Activated T-cell treated with anti-CD3 and anti-CD28 coated beads, Interleukin-2, amount 50 U/mL, for 72 hours (primary cell): ENCODE measurements at regions not wholly inside any gene's neighbourhood (a gene's known extent, or its start where the extent isn't known, plus 50 kb on each side); places are given as distances from the start of the nearest gene placed in this dataset.
"Not testable (repeated sequence)": the region's sequence is repeated elsewhere in the genome, so short reads cannot be mapped to it uniquely, and the experiment has no call there.

Experiments
- ATAC-seq, 2 donors: fragments of 150-1000 bp; cut with Tn5 transposase; replicated peaks in 1 of 2; 2 replicates each; pipeline ENCODE4 v1.10.0; 2021; ENCODE audit warnings: moderate library complexity in 2 of 2, mild to moderate bottlenecking in 1 of 2
- DNase-seq, 2 donors: peaks; one replicate each; pipeline ENCODE4 v3.0.0; 2021 to 2022; ENCODE audit warnings: mixed read lengths in 1 of 2
- H3K27ac Mint-ChIP-seq: one replicate; pipeline ENCODE4 v1.8.0; 2022; ENCODE audit warnings: mild to moderate bottlenecking, moderate library complexity, mixed read lengths
- H3K27me3 Mint-ChIP-seq: one replicate; pipeline ENCODE4 v1.8.0; 2022; ENCODE audit warnings: low read depth, mixed read lengths
- H3K36me3 Mint-ChIP-seq, 2 donors: one replicate each; pipeline ENCODE4 v1.8.0; 2022; ENCODE audit warnings: mixed read lengths in 2 of 2, mild to moderate bottlenecking in 1 of 2; ENCODE audit not compliant: insufficient read depth in 2 of 2
- H3K4me1 Mint-ChIP-seq: one replicate; pipeline ENCODE4 v1.8.0; 2022; ENCODE audit warnings: low read depth, mixed read lengths
- H3K4me3 Mint-ChIP-seq, 2 donors: one replicate each; pipeline ENCODE4 v1.8.0; 2022; ENCODE audit warnings: mild to moderate bottlenecking in 2 of 2, mixed read lengths in 2 of 2, moderate library complexity in 2 of 2
- H3K9me3 Mint-ChIP-seq, 2 donors: one replicate each; pipeline ENCODE4 v1.8.0; 2022; ENCODE audit warnings: mixed read lengths in 2 of 2

- DNase-seq = no peak
- H3K36me3 Mint-ChIP-seq = no peaks in the 10 kb centered on the region
- ATAC-seq = no peak
- no peaks in the 10 kb centered on the region for H3K27me3 Mint-ChIP-seq
- H3K4me1 Mint-ChIP-seq = no peaks in the 10 kb centered on the region
- no peak overlapping the region for H3K27ac Mint-ChIP-seq
- H3K9me3 Mint-ChIP-seq = peaks cover 8 to 9% of the 10 kb centered on the region in 2 donors
- no peak overlapping the region for H3K4me3 Mint-ChIP-seq
Measured at GRCh38 chr18:27549335-27550039, 364.4 kb upstream of the CHST9 start.

GRCh38 chr18:27546991-27547390, 361.9 kb upstream of the CHST9 start:
- Mint-ChIP-seq H3K4me1 (no peaks in the 10 kb centered on the region), H3K36me3 (no peaks in the 10 kb centered on the region), H3K27ac (no peak overlapping the region), H3K9me3 (peaks cover 6 to 7% of the 10 kb centered on the region in 2 donors), H3K4me3 (no peak overlapping the region), H3K27me3 (no peaks in the 10 kb centered on the region)
- no peak for DNase-seq
- ATAC-seq = no peak

DNA sequence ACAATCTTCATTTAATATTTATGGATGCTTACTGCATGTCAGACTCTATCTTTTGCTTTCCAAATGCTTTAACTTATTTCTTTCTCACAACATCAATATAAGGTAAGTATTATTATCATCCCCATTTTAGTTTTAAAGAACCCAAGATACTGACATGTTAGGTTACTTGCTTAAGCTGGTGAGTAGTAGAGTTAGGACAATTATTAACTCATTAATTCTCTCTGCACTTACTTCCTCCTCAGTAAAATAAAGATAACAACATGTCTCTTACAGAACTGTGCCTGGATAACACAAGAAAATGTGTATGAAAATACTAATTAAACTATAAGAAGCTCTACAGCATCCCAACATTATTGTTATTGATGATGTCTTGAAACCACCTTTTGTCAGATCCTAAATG, 359.1 kb upstream of the CHST9 start:
- no peak overlapping the region for H3K4me3 Mint-ChIP-seq
- peaks cover 5 to 6% of the 10 kb centered on the region in 2 donors for H3K9me3 Mint-ChIP-seq
- no peaks in the 10 kb centered on the region for H3K36me3 Mint-ChIP-seq
- no peaks in the 10 kb centered on the region for H3K4me1 Mint-ChIP-seq
- H3K27ac Mint-ChIP-seq = no peak overlapping the region
- no peaks in the 10 kb centered on the region for H3K27me3 Mint-ChIP-seq
- DNase-seq (no peak), ATAC-seq (no peak)

- Mint-ChIP-seq H3K36me3 (no peaks in the 10 kb centered on the region), H3K4me3 (no peak overlapping the region), H3K4me1 (no peaks in the 10 kb centered on the region), H3K27ac (no peak overlapping the region), H3K9me3 (peaks cover 5 to 10% of the 10 kb centered on the region in 2 donors), H3K27me3 (no peaks in the 10 kb centered on the region)
- ATAC-seq = no peak
- DNase-seq = no peak
Measured at GRCh38 chr18:27541293-27541692, 356.2 kb upstream of the CHST9 start.

DNA sequence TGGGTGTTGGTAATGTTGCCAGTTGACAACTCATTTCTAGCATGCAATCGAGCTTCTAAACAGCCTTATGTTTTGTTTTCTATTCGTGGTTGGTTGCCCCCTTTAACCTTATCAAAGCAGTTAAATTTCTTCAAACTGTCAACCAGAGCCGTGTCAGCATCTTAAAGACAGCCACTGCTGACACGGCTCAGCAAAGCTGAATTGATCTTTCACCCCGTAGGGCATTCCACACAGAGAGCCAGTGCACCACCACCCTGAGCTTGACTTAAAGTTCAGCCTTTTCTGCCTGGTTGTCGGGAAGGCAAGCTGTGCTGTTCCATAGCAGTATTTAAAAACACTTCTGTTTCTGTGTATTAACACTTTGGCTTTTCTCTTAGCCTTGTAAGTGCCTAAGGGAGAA, 355.0 kb upstream of the CHST9 start:
- H3K27me3 Mint-ChIP-seq = no peaks in the 10 kb centered on the region
- H3K9me3 Mint-ChIP-seq = peaks cover 3 to 10% of the 10 kb centered on the region in 2 donors
- DNase-seq = no peak
- no peak overlapping the region for H3K27ac Mint-ChIP-seq
- H3K4me3 Mint-ChIP-seq = no peak overlapping the region
- H3K4me1 Mint-ChIP-seq = no peaks in the 10 kb centered on the region
- ATAC-seq = no peak
- no peaks in the 10 kb centered on the region for H3K36me3 Mint-ChIP-seq

DNA sequence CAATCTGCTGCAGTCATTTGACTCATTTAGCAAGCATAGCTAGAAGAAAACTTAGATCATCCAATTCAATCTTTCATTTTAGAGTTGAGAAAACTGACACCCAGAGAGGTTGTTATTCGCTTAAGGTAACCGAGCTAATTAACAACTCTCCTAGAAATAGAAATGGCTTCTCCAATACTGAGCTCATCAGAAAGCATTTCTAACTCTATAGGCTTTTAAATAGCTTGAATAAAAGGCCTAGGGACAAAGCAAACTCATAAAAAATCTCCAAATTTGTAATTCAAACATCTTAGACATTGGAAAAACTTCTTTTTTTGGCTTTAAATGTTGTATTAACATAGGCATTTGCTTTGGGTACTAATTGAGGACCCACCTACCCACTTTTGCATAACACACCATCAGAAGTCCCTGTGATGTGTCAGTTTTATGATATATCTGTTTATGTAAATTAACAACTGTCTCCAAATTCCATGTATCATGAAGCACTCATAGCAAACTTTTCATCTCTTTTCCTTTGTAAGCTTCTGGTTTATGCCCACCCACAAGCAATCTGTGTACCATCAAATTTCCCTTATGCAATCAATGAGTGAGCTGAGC, 343.9 kb upstream of the CHST9 start:
- H3K27me3 Mint-ChIP-seq = no peaks in the 10 kb centered on the region
- peaks cover 6 to 7% of the 10 kb centered on the region in 2 donors for H3K9me3 Mint-ChIP-seq
- DNase-seq (no peak), ATAC-seq (no peak)
- no peaks in the 10 kb centered on the region for H3K36me3 Mint-ChIP-seq
- no peak overlapping the region for H3K27ac Mint-ChIP-seq
- no peak overlapping the region for H3K4me3 Mint-ChIP-seq
- H3K4me1 Mint-ChIP-seq = no peaks in the 10 kb centered on the region

DNA sequence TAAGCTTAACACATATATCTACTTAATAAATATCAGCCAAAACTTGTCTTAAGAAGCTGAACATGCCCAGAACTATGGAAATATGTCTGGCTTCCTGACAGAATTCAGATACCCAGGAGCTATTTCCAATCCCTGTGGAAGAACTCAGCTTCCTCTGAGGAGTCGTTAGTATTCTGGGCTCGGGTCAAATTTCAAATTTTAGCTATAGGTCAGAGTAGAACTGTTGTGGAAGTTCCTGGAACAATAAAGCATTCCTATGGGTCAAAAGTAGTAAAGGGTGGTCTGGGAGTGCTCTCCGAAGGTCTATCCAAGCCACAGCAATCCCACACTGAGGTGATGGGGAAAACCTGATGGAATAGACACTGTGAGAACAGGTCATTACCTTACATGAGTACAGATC, 342.7 kb upstream of the CHST9 start:
- DNase-seq (no peak), ATAC-seq (no peak)
- Mint-ChIP-seq H3K4me3 (no peak overlapping the region), H3K36me3 (no peaks in the 10 kb centered on the region), H3K4me1 (no peaks in the 10 kb centered on the region), H3K9me3 (peaks cover 4 to 7% of the 10 kb centered on the region in 2 donors), H3K27me3 (no peaks in the 10 kb centered on the region), H3K27ac (no peak overlapping the region)

DNA sequence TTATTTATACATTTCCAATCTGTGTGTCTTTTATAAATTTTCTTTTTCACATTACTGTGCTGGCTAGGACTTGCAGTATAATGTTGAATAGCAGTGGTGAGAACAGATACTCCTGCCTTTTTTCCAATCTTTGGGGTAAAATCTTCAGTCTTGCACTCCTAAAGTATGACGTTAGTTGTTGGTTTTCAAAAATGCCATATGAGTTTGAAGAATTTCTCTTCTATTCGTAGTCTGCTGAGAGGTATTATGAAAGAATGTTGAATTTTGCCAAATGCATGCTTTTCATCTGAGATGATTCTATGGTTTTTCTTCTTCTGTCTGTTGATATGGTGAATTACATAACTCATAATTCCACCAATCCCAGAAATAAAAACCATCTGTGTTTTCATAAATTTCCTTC, 335.3 kb upstream of the CHST9 start:
- Mint-ChIP-seq H3K4me1 (no peaks in the 10 kb centered on the region), H3K4me3 (no peak overlapping the region), H3K27me3 (no peaks in the 10 kb centered on the region), H3K9me3 (peaks cover 2 to 6% of the 10 kb centered on the region in 2 donors), H3K27ac (no peak overlapping the region), H3K36me3 (no peaks in the 10 kb centered on the region)
- no peak for ATAC-seq
- DNase-seq = no peak

- not testable (repeated sequence) for H3K27me3 Mint-ChIP-seq, H3K36me3 Mint-ChIP-seq, ATAC-seq, H3K4me1 Mint-ChIP-seq, H3K27ac Mint-ChIP-seq, DNase-seq, H3K4me3 Mint-ChIP-seq
- H3K9me3 Mint-ChIP-seq = peaks cover 7 to 10% of the 10 kb centered on the region in 2 donors
Measured at GRCh38 chr18:27510036-27510633, 325.0 kb upstream of the CHST9 start.

GRCh38 chr18:27501671-27502070, 316.6 kb upstream of the CHST9 start:
- no peaks in the 10 kb centered on the region for H3K27me3 Mint-ChIP-seq
- H3K4me1 Mint-ChIP-seq = no peaks in the 10 kb centered on the region
- ATAC-seq = no peak
- no peaks in the 10 kb centered on the region for H3K36me3 Mint-ChIP-seq
- H3K4me3 Mint-ChIP-seq = no peak overlapping the region
- peaks cover 11 to 16% of the 10 kb centered on the region in 2 donors for H3K9me3 Mint-ChIP-seq
- no peak overlapping the region for H3K27ac Mint-ChIP-seq
- no peak for DNase-seq

DNA sequence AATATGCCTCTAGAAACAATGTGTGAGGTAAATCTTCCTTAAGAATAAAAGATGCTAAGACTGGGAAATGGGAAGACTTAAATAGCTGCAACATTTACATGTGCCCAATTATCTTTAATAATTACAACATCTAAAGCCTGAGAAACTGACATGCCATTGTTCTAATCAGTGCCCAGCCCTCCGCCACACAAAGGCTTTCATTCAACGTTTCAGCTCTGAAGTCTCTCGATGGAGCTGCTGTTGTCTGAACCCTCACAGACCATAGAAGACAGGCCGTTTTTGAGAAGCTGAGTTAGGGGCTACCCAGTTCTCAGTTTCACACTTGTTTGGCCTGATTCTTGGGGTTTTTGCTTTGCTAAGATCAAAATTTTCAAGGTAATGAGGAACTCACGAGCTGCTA, 315.4 kb upstream of the CHST9 start:
- no peak for DNase-seq
- H3K27me3 Mint-ChIP-seq = no peaks in the 10 kb centered on the region
- no peak for ATAC-seq
- H3K4me1 Mint-ChIP-seq = no peaks in the 10 kb centered on the region
- H3K36me3 Mint-ChIP-seq = no peaks in the 10 kb centered on the region
- no peak overlapping the region for H3K27ac Mint-ChIP-seq
- peaks cover 9 to 10% of the 10 kb centered on the region in 2 donors for H3K9me3 Mint-ChIP-seq
- H3K4me3 Mint-ChIP-seq = no peak overlapping the region

- Mint-ChIP-seq H3K27me3 (no peaks in the 10 kb centered on the region), H3K9me3 (peaks cover 3 to 7% of the 10 kb centered on the region in 2 donors), H3K4me1 (no peaks in the 10 kb centered on the region), H3K27ac (no peak overlapping the region), H3K4me3 (no peak overlapping the region), H3K36me3 (no peaks in the 10 kb centered on the region)
- no peak for ATAC-seq
- DNase-seq = no peak
Measured at GRCh38 chr18:27497246-27497645, 312.1 kb upstream of the CHST9 start.

DNA sequence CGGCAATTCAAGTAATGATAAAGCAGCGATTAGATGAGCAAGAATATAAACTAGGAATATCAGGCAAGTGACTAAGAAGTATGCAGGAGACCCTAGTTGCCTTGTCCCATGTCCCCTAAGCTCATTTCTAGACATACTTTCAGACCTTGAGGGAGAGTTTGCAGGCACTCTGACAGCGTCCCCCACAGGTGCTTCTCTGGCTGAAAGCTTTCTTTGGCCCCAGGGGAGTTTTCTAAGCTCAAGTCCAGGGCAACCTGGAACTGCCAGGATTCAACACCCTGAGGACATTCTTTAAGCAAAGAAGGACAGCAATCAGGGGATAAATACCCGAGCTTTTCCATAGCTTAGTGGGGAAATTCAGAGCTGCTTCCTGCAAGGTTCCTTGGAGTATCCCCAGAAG, 308.1 kb upstream of the CHST9 start:
- H3K27ac Mint-ChIP-seq = no peak overlapping the region
- no peaks in the 10 kb centered on the region for H3K36me3 Mint-ChIP-seq
- H3K9me3 Mint-ChIP-seq = peaks cover 12% of the 10 kb centered on the region in 2 donors
- DNase-seq (no peak), ATAC-seq (no peak)
- H3K4me1 Mint-ChIP-seq = no peaks in the 10 kb centered on the region
- H3K27me3 Mint-ChIP-seq = no peaks in the 10 kb centered on the region
- no peak overlapping the region for H3K4me3 Mint-ChIP-seq
